ENCODE measurements at regions not wholly inside any gene's neighbourhood (a gene's known extent, or its start where the extent isn't known, plus 50 kb on each side); places are given as distances from the start of the nearest gene placed in this dataset.

DNA sequence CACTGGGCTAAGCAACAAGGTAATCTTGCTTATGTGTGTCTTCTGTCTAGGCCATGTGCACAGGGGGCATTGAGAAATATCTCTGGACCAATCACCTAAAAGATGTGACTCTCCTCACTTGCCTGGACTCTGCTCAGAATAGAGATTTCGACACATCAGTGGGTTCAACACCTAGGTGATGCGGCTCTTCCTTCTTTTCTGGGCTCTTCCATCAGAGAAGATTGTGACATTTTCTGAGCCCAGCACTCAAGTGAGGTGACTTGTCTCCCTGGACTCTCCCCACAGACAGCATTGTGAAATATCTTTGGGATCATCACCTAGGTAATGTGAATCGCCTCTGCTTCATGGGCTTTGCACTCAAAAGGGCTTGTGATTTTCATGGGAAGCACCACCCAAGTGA is 1904.1 kb downstream of the TP53TG3F start:
- H3K9me2 ChIP-seq (replicated peaks; ENCODE audit: low read length): no peaks in the 10 kb centered on the region
- intact Hi-C loops (cut with micrococcal nuclease): no loop called here
- H3K36me3 ChIP-seq (ENCODE audit: low read depth, low read length): no peaks in the 10 kb centered on the region
- CTCF ChIA-PET: no interaction called here
- no peaks in the 10 kb centered on the region for H3K4me1 ChIP-seq (ENCODE audit: insufficient read depth, low read length)
- H3F3A ChIP-seq (ENCODE audit: low read length, unreplicated experiment): no peaks in the 10 kb centered on the region
- no peaks in the 10 kb centered on the region for H3K9me3 ChIP-seq (ENCODE audit: low read length)
- H3K27ac ChIP-seq (ENCODE audit: low read length): no peak overlapping the region
- H2AFZ ChIP-seq (ENCODE audit: low read length): no peak overlapping the region
- no peak overlapping the region for H3K4me3 ChIP-seq (ENCODE audit: low read length)
- no peak overlapping the region for H3K4me2 ChIP-seq (ENCODE audit: low read length)
- no peaks in the 10 kb centered on the region for H3K79me2 ChIP-seq (ENCODE audit: low read length)
- ATAC-seq (no peak), DNase-seq (no peak)
- H3K9ac ChIP-seq (ENCODE audit: low read length): no peak overlapping the region
- BruUV-seq (replicated peaks): no TSS peak
- H4K20me1 ChIP-seq (ENCODE audit: low read length): no peaks in the 10 kb centered on the region
- POLR2A ChIA-PET (ENCODE audit: unreplicated experiment): no interaction called here
- no peak for TF ChIP-seq EZH2phosphoT487 (IDR thresholded peaks at IDR 0.05; ENCODE audit: borderline replicate concordance, low read length)
- TF ChIP-seq, protein P1, sequence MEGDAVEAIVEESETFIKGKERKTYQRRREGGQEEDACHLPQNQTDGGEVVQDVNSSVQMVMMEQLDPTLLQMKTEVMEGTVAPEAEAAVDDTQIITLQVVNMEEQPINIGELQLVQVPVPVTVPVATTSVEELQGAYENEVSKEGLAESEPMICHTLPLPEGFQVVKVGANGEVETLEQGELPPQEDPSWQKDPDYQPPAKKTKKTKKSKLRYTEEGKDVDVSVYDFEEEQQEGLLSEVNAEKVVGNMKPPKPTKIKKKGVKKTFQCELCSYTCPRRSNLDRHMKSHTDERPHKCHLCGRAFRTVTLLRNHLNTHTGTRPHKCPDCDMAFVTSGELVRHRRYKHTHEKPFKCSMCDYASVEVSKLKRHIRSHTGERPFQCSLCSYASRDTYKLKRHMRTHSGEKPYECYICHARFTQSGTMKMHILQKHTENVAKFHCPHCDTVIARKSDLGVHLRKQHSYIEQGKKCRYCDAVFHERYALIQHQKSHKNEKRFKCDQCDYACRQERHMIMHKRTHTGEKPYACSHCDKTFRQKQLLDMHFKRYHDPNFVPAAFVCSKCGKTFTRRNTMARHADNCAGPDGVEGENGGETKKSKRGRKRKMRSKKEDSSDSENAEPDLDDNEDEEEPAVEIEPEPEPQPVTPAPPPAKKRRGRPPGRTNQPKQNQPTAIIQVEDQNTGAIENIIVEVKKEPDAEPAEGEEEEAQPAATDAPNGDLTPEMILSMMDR (conservative IDR thresholded peaks at IDR 0.05; ENCODE audit: low read depth, low read length): no peak
- TF ChIP-seq EZH2 (IDR thresholded peaks at IDR 0.05; ENCODE audit: low read length, unreplicated experiment): no peak
- H3K27me3 ChIP-seq (ENCODE audit: low read length): no peaks in the 10 kb centered on the region

DNA sequence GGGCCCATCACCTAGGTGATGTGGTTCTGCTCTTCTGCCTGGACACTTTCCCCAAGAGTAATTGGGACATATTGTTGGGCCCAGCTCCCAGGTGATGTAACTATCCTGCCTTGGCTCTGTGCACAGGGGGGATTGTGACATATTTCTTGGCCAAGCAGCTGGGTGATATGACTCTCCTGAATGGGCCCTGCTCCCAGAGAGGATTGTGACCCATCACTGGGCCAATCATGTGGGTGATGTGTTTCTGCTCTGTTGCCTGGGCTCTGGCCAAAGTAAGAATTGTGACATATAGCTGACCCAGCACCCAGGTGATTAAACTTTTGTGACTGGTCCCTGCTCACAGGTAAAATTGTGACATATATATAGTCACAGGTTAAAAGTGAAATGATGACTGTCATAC is 1904.9 kb downstream of the TP53TG3F start:
- no peak overlapping the region for H3K9ac ChIP-seq (ENCODE audit: low read length)
- no peak overlapping the region for H3K4me2 ChIP-seq (ENCODE audit: low read length)
- H3K9me2 ChIP-seq (replicated peaks; ENCODE audit: low read length): no peaks in the 10 kb centered on the region
- ATAC-seq (no peak), DNase-seq (no peak)
- no peaks in the 10 kb centered on the region for H3K79me2 ChIP-seq (ENCODE audit: low read length)
- CTCF ChIA-PET: no interaction called here
- H3K27ac ChIP-seq (ENCODE audit: low read length): no peak overlapping the region
- no peaks in the 10 kb centered on the region for H3K4me1 ChIP-seq (ENCODE audit: insufficient read depth, low read length)
- H3K36me3 ChIP-seq (ENCODE audit: low read depth, low read length): no peaks in the 10 kb centered on the region
- H3K27me3 ChIP-seq (ENCODE audit: low read length): no peaks in the 10 kb centered on the region
- intact Hi-C loops (cut with micrococcal nuclease): no loop called here
- no peak for TF ChIP-seq EZH2 (IDR thresholded peaks at IDR 0.05; ENCODE audit: low read length, unreplicated experiment)
- TF ChIP-seq EZH2phosphoT487 (IDR thresholded peaks at IDR 0.05; ENCODE audit: borderline replicate concordance, low read length): no peak
- TF ChIP-seq, protein P1 (conservative IDR thresholded peaks at IDR 0.05; ENCODE audit: low read depth, low read length): no peak
- no peak overlapping the region for H3K4me3 ChIP-seq (ENCODE audit: low read length)
- H4K20me1 ChIP-seq (ENCODE audit: low read length): no peaks in the 10 kb centered on the region
- H3F3A ChIP-seq (ENCODE audit: low read length, unreplicated experiment): no peaks in the 10 kb centered on the region
- H3K9me3 ChIP-seq (ENCODE audit: low read length): no peaks in the 10 kb centered on the region
- H2AFZ ChIP-seq (ENCODE audit: low read length): no peak overlapping the region
- BruUV-seq (replicated peaks): no TSS peak
- POLR2A ChIA-PET (ENCODE audit: unreplicated experiment): no interaction called here

DNA sequence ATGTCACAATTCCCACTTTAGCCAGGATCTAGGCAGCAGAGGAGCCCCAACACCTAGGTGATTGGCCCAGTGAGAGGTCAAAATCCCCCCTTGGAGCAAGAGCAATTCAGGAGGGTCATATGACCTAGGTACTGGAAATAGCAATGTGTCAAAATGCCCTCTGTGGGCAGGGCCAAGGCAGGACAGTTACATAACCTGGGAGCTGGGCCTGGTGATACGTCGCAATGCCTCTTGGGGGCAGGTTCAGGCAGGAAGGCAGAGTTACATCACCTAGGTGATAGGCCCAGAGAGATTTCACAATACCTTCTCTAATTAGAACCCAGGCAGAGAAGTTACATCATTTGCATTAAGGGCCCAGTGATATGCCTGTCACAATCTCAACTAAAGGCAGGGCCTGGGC is 1906.3 kb downstream of the TP53TG3F start:
- BruUV-seq (replicated peaks): no TSS peak
- Histone ChIP-seq H3K36me3 (ENCODE audit: low read depth, low read length) (no peaks in the 10 kb centered on the region), H3K9me2 (replicated peaks; ENCODE audit: low read length) (no peaks in the 10 kb centered on the region), H4K20me1 (ENCODE audit: low read length) (no peaks in the 10 kb centered on the region), H2AFZ (ENCODE audit: low read length) (no peak overlapping the region), H3F3A (ENCODE audit: low read length, unreplicated experiment) (no peaks in the 10 kb centered on the region), H3K4me2 (ENCODE audit: low read length) (no peak overlapping the region), H3K4me3 (ENCODE audit: low read length) (no peak overlapping the region), H3K27me3 (ENCODE audit: low read length) (no peaks in the 10 kb centered on the region), H3K9ac (ENCODE audit: low read length) (no peak overlapping the region), H3K9me3 (ENCODE audit: low read length) (no peaks in the 10 kb centered on the region), H3K79me2 (ENCODE audit: low read length) (no peaks in the 10 kb centered on the region), H3K27ac (ENCODE audit: low read length) (no peak overlapping the region), H3K4me1 (ENCODE audit: insufficient read depth, low read length) (no peaks in the 10 kb centered on the region)
- TF ChIP-seq EZH2 (IDR thresholded peaks at IDR 0.05; ENCODE audit: low read length, unreplicated experiment): no peak
- TF ChIP-seq, protein P1 (conservative IDR thresholded peaks at IDR 0.05; ENCODE audit: low read depth, low read length): no peak
- no peak for TF ChIP-seq EZH2phosphoT487 (IDR thresholded peaks at IDR 0.05; ENCODE audit: borderline replicate concordance, low read length)
- CTCF ChIA-PET: no interaction called here
- DNase-seq: no peak
- POLR2A ChIA-PET (ENCODE audit: unreplicated experiment): no interaction called here
- intact Hi-C loops (cut with micrococcal nuclease): no loop called here
- ATAC-seq: no peak

Measured in PC-3 (cell line).